Testis (tissue), 2 donors: ENCODE measurements at regions not wholly inside any gene's neighbourhood (a gene's known extent, or its start where the extent isn't known, plus 50 kb on each side); places are given as distances from the start of the nearest gene placed in this dataset.
"Not testable (repeated sequence)": the region's sequence is repeated elsewhere in the genome, so short reads cannot be mapped to it uniquely, and the experiment has no call there.

Experiments used
- POLR2A ChIP-seq: fragments of 450-650 bp; IDR thresholded peaks from one replicate; pipeline ENCODE4 v1.6.1; 2017; ENCODE audit warnings: antibody characterized with exemption, mild to moderate bottlenecking, moderate library complexity
- TF ChIP-seq, protein P1 (sequence below), 3 experiments: fragments of 450-650 bp in 2 of 3; fragments of 200-600 bp in 1 of 3; sonication (generic) in 1 of 3; IDR thresholded peaks; one replicate each; pipeline ENCODE4 v1.5.1; 2016 to 2019; ENCODE audit warnings: antibody characterized with exemption in 3 of 3, mild to moderate bottlenecking in 2 of 3, moderate library complexity in 1 of 3

DNA sequence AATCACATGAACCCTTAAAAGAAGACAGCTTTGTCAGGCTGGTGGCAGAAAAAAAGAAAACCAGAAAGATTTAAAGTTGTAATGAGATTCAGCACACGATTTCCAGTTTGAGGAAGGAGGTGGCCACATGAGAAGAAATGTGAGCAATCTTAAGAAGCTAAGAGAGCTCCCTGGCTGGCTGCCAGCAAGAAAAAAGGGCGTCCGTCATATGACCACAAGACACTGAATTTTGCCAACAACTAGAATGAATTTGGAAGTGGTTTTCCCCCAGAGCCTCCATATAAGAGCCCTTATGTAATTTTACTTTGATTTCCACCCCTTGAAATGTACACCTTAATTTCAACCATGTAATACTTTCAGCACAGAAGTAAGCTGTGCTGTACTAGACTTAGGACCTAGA is 163.3 kb upstream of the TBL1Y start:
- TF ChIP-seq, protein P1, sequence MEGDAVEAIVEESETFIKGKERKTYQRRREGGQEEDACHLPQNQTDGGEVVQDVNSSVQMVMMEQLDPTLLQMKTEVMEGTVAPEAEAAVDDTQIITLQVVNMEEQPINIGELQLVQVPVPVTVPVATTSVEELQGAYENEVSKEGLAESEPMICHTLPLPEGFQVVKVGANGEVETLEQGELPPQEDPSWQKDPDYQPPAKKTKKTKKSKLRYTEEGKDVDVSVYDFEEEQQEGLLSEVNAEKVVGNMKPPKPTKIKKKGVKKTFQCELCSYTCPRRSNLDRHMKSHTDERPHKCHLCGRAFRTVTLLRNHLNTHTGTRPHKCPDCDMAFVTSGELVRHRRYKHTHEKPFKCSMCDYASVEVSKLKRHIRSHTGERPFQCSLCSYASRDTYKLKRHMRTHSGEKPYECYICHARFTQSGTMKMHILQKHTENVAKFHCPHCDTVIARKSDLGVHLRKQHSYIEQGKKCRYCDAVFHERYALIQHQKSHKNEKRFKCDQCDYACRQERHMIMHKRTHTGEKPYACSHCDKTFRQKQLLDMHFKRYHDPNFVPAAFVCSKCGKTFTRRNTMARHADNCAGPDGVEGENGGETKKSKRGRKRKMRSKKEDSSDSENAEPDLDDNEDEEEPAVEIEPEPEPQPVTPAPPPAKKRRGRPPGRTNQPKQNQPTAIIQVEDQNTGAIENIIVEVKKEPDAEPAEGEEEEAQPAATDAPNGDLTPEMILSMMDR (IDR thresholded peaks at IDR 0.05) = not testable (repeated sequence)
- not testable (repeated sequence) for TF ChIP-seq POLR2A
